ENCODE measurements at regions not wholly inside any gene's neighbourhood (a gene's known extent, or its start where the extent isn't known, plus 50 kb on each side); places are given as distances from the start of the nearest gene placed in this dataset.

DNA sequence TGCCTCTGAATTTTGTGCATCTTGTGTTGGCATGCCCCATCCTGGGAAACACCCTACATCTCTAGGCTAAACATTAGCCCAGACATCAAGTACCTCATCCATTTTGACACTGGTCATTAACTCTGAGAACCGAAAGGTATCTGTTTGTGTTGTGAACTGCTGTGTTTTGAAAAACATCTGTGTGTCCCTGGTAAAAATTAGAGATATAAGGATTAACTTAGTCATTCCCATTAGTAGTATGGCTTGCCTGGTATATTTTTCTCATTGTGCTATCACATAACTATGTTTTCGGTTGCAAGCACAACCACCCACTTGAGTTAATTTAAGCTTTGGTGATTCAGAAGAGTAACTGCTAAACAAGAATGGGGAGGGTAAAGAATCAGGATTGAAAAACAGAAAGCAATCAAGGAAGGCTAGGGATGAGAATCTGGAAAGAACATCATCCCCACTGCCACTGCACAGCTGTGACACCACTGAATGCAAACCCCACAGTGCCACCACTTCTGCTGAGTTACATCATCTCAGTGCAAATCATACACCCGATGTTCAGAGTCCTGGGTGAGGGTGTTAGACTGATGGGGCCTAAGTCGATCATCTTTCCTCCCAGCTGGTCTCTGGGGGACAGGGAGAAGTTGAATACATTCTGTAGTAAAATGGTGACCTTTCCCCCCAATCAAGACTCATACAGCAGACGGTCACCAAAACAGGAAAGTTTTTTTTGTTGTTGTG lies 234.0 kb downstream of the EPHA4 start:
- Mint-ChIP-seq H3K9me3 (no peaks in the 10 kb centered on the region), H3K4me1 (no peaks in the 10 kb centered on the region), H3K4me3 (no peak overlapping the region), H3K27me3 (no peaks in the 10 kb centered on the region), H3K36me3 (no peaks in the 10 kb centered on the region), H3K27ac (no peak overlapping the region)
- DNase-seq (no peak), ATAC-seq (ENCODE audit: low read depth) (no peak)
- POLR2A ChIA-PET, result no interaction called here

DNA sequence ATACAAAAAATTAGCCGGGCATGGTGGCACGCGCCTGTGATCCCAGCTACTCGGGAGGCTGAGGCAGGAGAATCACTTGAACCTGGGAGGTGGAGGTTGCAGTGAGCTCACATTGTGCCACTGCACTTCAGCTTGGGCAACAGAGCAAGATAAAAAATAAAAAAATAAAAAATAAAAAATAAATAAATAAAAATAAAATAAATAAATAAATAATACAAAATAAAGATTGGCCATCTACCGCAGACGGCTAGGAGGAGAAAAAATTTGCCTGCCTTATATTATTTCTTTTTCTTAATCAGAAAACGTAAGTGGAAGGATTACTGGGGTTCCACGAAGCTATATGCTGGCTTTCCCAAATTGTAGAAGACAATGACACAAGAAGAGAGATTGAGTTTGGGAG lies 229.7 kb downstream of the EPHA4 start:
- Mint-ChIP-seq H3K4me3 (no peak overlapping the region), H3K4me1 (no peaks in the 10 kb centered on the region), H3K27me3 (no peaks in the 10 kb centered on the region), H3K36me3 (no peaks in the 10 kb centered on the region), H3K27ac (no peak overlapping the region), H3K9me3 (peaks cover 3% of the 10 kb centered on the region)
- ATAC-seq (ENCODE audit: low read depth), result no peak
- no peak for DNase-seq
- POLR2A ChIA-PET, result no interaction called here

DNA sequence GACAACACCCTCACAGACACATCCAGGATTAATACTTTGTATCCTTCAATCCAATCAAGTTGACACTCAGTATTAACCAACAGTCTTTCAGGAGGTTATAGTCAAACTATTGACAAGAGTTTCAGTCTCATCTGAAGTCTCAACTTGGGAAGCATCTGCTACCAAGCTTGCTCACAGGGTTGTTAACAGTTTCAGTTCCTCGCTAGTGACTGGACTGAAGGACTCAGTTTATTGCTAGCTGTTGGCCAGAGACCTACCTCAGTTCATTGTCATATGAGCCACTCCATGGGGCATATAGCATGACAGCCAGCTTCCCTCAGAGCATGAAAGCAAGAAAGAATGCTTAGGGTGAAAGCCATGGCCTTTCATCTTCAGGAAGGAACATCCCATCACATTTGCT lies 228.6 kb downstream of the EPHA4 start:
- Mint-ChIP-seq H3K9me3 (peaks cover 3% of the 10 kb centered on the region), H3K27me3 (no peaks in the 10 kb centered on the region), H3K4me1 (no peaks in the 10 kb centered on the region), H3K4me3 (no peak overlapping the region), H3K27ac (no peak overlapping the region), H3K36me3 (no peaks in the 10 kb centered on the region)
- DNase-seq (no peak), ATAC-seq (ENCODE audit: low read depth) (no peak)
- POLR2A ChIA-PET, result no interaction called here

DNA sequence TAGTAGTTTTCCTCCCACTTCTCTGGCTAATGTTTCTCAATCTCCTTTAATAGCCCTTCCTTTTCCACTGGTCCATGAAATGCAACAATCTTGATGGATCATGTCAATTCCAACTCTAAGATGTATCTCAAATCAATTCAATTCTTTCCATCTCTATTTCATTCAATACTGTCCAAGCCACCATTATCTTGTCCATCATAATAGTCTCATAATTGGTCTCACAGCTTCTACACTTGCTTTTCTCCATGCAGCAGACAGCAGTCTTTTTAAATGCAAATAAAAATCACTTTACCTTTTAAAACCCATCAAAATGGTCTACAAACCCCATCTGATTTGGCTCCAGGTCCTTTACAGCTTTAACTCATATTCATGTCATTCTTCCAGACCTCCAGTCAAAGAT lies 226.6 kb downstream of the EPHA4 start:
- ATAC-seq (ENCODE audit: low read depth), result no peak

DNA sequence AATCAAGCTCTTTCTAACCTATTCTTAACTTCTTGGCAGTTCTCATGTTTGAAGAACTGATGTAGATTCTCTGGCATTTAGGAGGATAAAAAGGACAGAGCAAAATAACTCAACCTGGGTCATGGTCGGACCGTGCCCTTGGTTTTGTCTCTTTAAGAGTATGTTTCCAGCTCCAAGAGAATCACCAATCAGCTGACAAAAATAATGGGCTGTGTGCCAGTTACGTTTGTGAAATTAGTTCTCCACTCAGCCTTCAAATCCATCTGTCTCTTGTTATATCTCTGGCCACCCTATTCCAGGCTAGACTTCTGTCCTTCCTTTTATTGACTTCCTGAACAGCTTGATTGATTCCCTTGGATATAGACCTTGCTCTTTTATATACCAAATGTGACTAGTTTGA lies 225.7 kb downstream of the EPHA4 start:
- peaks cover 3% of the 10 kb centered on the region for H3K9me3 Mint-ChIP-seq
- no peaks in the 10 kb centered on the region for H3K36me3 Mint-ChIP-seq
- ATAC-seq (ENCODE audit: low read depth), result no peak
- H3K4me3 Mint-ChIP-seq, result no peak overlapping the region
- DNase-seq, result no peak
- H3K27ac Mint-ChIP-seq, result no peak overlapping the region
- no peaks in the 10 kb centered on the region for H3K4me1 Mint-ChIP-seq
- POLR2A ChIA-PET, result no interaction called here
- no peaks in the 10 kb centered on the region for H3K27me3 Mint-ChIP-seq

More for the DNA sequence above, 226.6 kb downstream of the EPHA4 start:
- Mint-ChIP-seq H3K27me3 (no peaks in the 10 kb centered on the region), H3K36me3 (no peaks in the 10 kb centered on the region), H3K9me3 (peaks cover 3% of the 10 kb centered on the region), H3K27ac (no peak overlapping the region), H3K4me3 (no peak overlapping the region), H3K4me1 (no peaks in the 10 kb centered on the region)
- no peak for DNase-seq
- POLR2A ChIA-PET, result no interaction called here

DNA sequence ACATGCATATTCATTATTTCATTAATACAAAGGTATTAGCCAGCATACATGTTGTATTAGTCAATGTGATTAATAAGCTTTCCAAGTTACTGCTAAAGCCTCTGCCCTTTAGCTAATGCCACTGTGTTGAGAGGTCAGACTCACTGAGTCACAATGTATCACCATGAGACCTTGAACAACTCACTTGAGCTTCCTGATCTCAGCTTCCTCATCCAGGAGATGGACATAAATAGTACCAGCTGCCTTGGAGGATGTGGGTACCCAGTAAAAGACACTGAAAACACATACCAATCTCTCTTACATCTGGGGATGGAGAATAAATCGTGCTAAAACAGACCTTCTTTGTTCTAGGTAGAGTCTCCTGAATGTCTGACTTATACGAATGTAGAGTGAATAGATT lies 224.6 kb downstream of the EPHA4 start:
- Mint-ChIP-seq H3K27me3 (peaks cover 1% of the 10 kb centered on the region), H3K9me3 (peaks cover 3% of the 10 kb centered on the region), H3K36me3 (no peaks in the 10 kb centered on the region), H3K4me1 (no peaks in the 10 kb centered on the region), H3K27ac (no peak overlapping the region), H3K4me3 (no peak overlapping the region)
- ATAC-seq (ENCODE audit: low read depth) (no peak), DNase-seq (no peak)
- POLR2A ChIA-PET, result no interaction called here

DNA sequence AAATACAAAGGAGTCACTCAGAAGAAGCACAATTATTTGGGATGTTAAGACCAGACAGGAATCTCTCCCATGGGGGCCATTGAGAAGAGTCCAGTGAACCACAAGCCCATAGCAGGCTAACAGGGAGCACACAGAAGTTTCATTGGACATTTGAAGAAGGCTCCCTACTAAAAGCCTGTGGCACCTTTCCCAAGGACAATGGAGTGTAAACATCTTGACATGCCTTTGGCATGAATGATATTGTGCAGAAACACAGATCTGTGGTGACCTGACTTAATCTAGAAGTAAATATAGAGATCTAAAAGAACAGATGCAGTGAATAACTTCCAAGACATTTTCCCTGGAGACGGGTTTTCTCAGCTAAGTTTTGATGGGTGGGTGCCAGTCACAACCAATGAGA lies 221.5 kb downstream of the EPHA4 start:
- DNase-seq (no peak), ATAC-seq (ENCODE audit: low read depth) (no peak)
- Mint-ChIP-seq H3K4me1 (no peaks in the 10 kb centered on the region), H3K27me3 (peaks cover 1% of the 10 kb centered on the region), H3K4me3 (no peak overlapping the region), H3K27ac (no peak overlapping the region), H3K9me3 (peaks cover 1% of the 10 kb centered on the region), H3K36me3 (no peaks in the 10 kb centered on the region)
- POLR2A ChIA-PET, result no interaction called here

DNA sequence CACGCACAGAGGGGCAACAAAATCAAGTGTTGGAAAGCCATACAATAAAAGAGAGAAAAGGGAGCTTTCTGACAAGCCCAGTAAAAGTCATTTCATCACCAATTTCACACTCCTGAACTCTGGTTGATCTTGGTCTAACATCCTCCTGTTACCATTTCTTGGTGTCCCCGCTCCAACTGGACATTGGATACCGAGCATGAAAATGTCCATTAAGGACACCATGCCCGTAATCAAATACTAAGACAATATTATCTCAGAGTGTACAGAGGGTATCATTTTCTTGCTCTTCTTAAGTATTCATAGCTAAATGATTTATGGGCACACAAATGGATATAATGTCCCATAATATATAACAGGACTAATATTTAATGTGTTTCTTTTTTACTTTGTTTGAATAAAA lies 218.9 kb downstream of the EPHA4 start:
- DNase-seq (no peak), ATAC-seq (ENCODE audit: low read depth) (no peak)
- Mint-ChIP-seq H3K27me3 (peaks cover 1% of the 10 kb centered on the region), H3K4me1 (no peaks in the 10 kb centered on the region), H3K36me3 (no peaks in the 10 kb centered on the region), H3K9me3 (peaks cover 1% of the 10 kb centered on the region), H3K27ac (no peak overlapping the region), H3K4me3 (no peak overlapping the region)
- POLR2A ChIA-PET, result no interaction called here

DNA sequence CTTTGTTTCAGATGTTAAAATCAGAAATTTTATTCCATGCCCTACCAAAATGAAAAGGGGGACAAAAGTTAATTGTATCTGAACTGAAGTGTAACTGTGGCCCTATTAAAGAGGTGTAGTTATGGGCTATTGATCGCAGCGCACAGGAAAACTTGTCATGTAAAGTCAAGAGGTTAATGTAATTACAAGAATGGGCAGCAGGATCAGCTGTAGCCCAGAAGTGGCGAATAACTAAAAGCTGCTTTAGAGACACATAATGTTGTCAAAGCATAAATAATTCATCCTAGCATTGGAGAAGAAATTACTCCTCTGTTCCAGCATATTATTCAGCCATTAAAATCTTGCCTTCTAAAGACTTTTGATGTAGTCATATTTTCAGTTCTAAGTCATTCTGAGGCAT lies 211.8 kb downstream of the EPHA4 start:
- DNase-seq (no peak), ATAC-seq (ENCODE audit: low read depth) (no peak)
- Mint-ChIP-seq H3K4me1 (no peaks in the 10 kb centered on the region), H3K9me3 (no peaks in the 10 kb centered on the region), H3K36me3 (no peaks in the 10 kb centered on the region), H3K27ac (no peak overlapping the region), H3K27me3 (peaks cover 2% of the 10 kb centered on the region), H3K4me3 (no peak overlapping the region)
- POLR2A ChIA-PET, result no interaction called here

DNA sequence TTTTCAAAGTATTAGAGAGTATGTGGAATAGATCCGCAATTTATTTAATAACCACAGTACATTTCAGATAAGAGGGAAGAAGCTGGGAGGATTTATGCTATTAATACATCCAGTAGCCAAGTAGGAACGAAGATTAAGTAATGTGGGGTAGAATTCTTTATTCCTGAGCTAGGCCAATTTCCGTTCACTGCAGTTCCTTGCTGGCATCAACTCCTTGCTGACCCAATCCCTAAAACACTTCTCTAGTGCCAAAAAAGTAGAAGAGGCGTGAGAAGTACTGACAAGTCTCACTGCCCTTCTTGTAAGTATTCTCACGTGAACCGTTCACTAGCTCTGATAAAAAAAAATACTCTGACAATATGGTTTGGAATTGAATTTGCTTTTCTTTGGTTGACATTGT lies 211.4 kb downstream of the EPHA4 start:
- H3K4me1 Mint-ChIP-seq, result no peaks in the 10 kb centered on the region
- peaks cover 2% of the 10 kb centered on the region for H3K27me3 Mint-ChIP-seq
- POLR2A ChIA-PET, result no interaction called here
- ATAC-seq (ENCODE audit: low read depth) (no peak), DNase-seq (no peak)
- no peaks in the 10 kb centered on the region for H3K36me3 Mint-ChIP-seq
- H3K4me3 Mint-ChIP-seq, result no peak overlapping the region
- H3K27ac Mint-ChIP-seq, result no peak overlapping the region
- H3K9me3 Mint-ChIP-seq, result no peaks in the 10 kb centered on the region

DNA sequence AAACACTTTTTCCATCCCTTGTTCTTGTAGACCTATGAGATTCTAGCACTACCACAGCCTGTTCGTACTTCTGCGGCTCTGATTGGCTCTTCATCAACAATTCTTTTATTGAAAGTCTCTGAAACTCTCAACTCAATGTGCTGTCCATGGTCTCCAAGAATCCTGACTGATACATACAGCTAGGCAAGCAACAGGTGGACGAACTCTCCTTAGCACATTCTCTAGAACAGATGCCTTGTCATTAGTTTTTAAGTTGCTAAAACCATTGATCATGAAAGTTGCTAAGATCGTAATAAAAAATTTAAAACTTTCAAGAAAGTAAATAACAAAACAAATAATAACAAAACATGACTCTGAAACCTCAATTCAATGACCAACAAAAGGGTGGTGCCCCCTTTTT lies 210.5 kb downstream of the EPHA4 start:
- Mint-ChIP-seq H3K27me3 (peaks cover 2% of the 10 kb centered on the region), H3K27ac (no peak overlapping the region), H3K4me1 (no peaks in the 10 kb centered on the region), H3K36me3 (no peaks in the 10 kb centered on the region), H3K9me3 (no peaks in the 10 kb centered on the region), H3K4me3 (no peak overlapping the region)
- DNase-seq, result no peak
- ATAC-seq (ENCODE audit: low read depth), result no peak
- POLR2A ChIA-PET, result no interaction called here

DNA sequence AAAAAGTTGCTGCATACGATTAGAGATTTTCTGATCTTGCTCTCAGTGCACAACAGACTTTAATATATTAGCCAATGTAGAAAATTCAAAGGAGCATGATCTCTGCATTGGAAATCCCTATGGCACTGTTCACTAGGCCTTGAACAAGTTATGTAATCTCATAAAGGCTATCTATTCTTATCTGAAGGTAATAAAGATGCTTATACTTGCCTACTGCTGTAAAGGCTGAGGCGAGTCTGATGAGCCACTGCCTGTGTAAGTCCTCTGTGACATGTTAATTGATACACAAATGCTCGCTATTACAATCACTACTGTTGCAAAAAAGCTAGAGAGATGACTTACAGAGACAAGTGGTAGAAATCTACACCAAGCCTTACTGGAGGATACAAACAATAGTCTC lies 207.4 kb downstream of the EPHA4 start:
- H3K9me3 Mint-ChIP-seq, result no peaks in the 10 kb centered on the region
- H3K4me1 Mint-ChIP-seq, result no peaks in the 10 kb centered on the region
- DNase-seq (no peak), ATAC-seq (ENCODE audit: low read depth) (no peak)
- H3K36me3 Mint-ChIP-seq, result no peaks in the 10 kb centered on the region
- H3K4me3 Mint-ChIP-seq, result no peak overlapping the region
- POLR2A ChIA-PET, result no interaction called here
- no peak overlapping the region for H3K27ac Mint-ChIP-seq
- peaks cover 2% of the 10 kb centered on the region for H3K27me3 Mint-ChIP-seq
